ENCODE measurements at regions not wholly inside any gene's neighbourhood (a gene's known extent, or its start where the extent isn't known, plus 50 kb on each side); places are given as distances from the start of the nearest gene placed in this dataset.

- H3K4me3 ChIP-seq (ENCODE audit: low read depth, low read length), result no peak overlapping the region
- no peak for DNase-seq (ENCODE audit: low read depth)
- no peak for TF ChIP-seq CTCF (conservative IDR thresholded peaks at IDR 0.05; ENCODE audit: low read depth, low read length)
These were observed 669.1 kb upstream of the PCDH20 start for GRCh38 chr13:62084728-62085127.

- no peak overlapping the region for H3K4me3 ChIP-seq (ENCODE audit: low read depth, low read length)
- DNase-seq (ENCODE audit: low read depth), result peak; percentile 2
- no peak for TF ChIP-seq CTCF (conservative IDR thresholded peaks at IDR 0.05; ENCODE audit: low read depth, low read length)
These were observed 652.2 kb upstream of the PCDH20 start for GRCh38 chr13:62067821-62068220.

DNA sequence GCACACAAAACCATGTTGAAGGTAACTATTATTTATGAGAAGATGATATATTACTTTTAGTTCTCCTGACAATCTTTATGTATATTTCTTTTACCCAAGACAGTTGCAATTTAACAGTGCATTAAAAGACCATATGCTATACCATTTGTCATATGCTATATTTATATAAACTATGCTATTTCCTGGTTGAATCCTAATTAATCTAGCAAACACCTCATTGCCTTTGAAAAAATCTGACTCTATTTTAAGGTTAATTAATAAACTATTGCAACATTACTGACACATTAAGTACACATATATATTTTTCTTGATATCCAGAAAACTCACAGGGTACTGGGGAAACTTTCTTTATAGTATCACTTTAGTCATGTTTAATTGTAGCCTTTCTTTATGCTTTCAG, 649.4 kb upstream of the PCDH20 start:
- H3K4me3 ChIP-seq (ENCODE audit: low read depth, low read length), result no peak overlapping the region
- no peak for DNase-seq (ENCODE audit: low read depth)

DNA sequence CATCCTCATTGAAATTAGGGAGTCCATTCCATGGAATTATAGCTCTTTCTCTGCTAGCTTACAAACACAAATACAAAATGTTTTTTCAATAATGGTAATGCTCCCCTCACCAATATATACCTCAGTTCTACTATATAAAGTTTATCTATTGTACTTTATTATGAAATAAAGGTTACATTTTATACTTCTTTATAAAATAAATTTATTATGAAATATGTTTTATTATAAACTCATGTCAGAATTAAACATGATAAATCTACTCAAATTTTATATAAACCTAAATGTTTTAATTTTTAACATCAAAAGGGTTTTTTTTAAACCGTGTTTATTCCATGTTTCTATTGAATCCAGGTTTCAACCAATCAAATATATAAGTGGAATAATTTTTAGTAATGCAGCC, 646.1 kb upstream of the PCDH20 start:
- no peak for DNase-seq (ENCODE audit: low read depth)
- no peak for TF ChIP-seq CTCF (conservative IDR thresholded peaks at IDR 0.05; ENCODE audit: low read depth, low read length)
- no peak overlapping the region for H3K4me3 ChIP-seq (ENCODE audit: low read depth, low read length)

More for the DNA sequence above, 649.4 kb upstream of the PCDH20 start:
- no peak for TF ChIP-seq CTCF (conservative IDR thresholded peaks at IDR 0.05; ENCODE audit: low read depth, low read length)

- no peak overlapping the region for H3K4me3 ChIP-seq (ENCODE audit: low read depth, low read length)
- DNase-seq (ENCODE audit: low read depth), result no peak
- no peak for TF ChIP-seq CTCF (conservative IDR thresholded peaks at IDR 0.05; ENCODE audit: low read depth, low read length)
These were observed 644.9 kb upstream of the PCDH20 start for GRCh38 chr13:62060570-62060969.

GRCh38 chr13:62057286-62057685, 641.6 kb upstream of the PCDH20 start:
- H3K4me3 ChIP-seq (ENCODE audit: low read depth, low read length), result no peak overlapping the region
- TF ChIP-seq CTCF (conservative IDR thresholded peaks at IDR 0.05; ENCODE audit: low read depth, low read length), result no peak
- no peak for DNase-seq (ENCODE audit: low read depth)

GRCh38 chr13:62049992-62050391, 634.3 kb upstream of the PCDH20 start:
- H3K4me3 ChIP-seq (ENCODE audit: low read depth, low read length), result no peak overlapping the region
- DNase-seq (ENCODE audit: low read depth), result no peak
- no peak for TF ChIP-seq CTCF (conservative IDR thresholded peaks at IDR 0.05; ENCODE audit: low read depth, low read length)
